H1 (cell line): ENCODE measurements at regions not wholly inside any gene's neighbourhood (a gene's known extent, or its start where the extent isn't known, plus 50 kb on each side); places are given as distances from the start of the nearest gene placed in this dataset.

Source experiments
- CTCF ChIA-PET: fragments of 300-600 bp; sonication (Branson Sonifier 250); formaldehyde crosslinking; loops from one replicate; lab custom pipeline; 2021; ENCODE audit not compliant: partially characterized antibody; lab: Charles Lee
- POLR2A ChIA-PET: fragments of 300-600 bp; sonication (Branson Sonifier 250); formaldehyde crosslinking; loops from one replicate; lab custom pipeline; 2021; ENCODE audit warnings: inconsistent platforms; ENCODE audit not compliant: partially characterized antibody; lab: Charles Lee
- DNase-seq, 2 experiments: peaks; one replicate each; pipeline versions ENCODE4 v3.0.0 to v3.0.0-alpha.2; 2010 to 2022; ENCODE audit warnings: low spot score in 2 of 2, low read depth in 1 of 2, mixed read lengths in 1 of 2
- FAIRE-seq: peaks from 2 replicates; lab custom pipeline; 2011; peaks lifted over from hg19 to GRCh38; lab: Jason Lieb, UNC
- H2AFZ ChIP-seq: 2 replicates; pipeline ENCODE4 v1.8.1; 2012; ENCODE audit warnings: low read length, inconsistent platforms
- H2AK5ac ChIP-seq: 2 replicates; pipeline ENCODE4 v1.6.1; 2013; ENCODE audit warnings: low read depth, low read length
- H2BK120ac ChIP-seq: replicated peaks from 2 replicates; pipeline ENCODE3; 2013; ENCODE audit warnings: low read depth, low read length, inconsistent platforms
- H2BK12ac ChIP-seq: 2 replicates; pipeline ENCODE4 v1.6.1; 2013; ENCODE audit warnings: low read depth, low read length
- H2BK15ac ChIP-seq: 2 replicates; pipeline ENCODE4 v1.6.1; 2013; ENCODE audit warnings: low read length
- H2BK20ac ChIP-seq: 2 replicates; pipeline ENCODE4 v1.6.1; 2013; ENCODE audit warnings: low read length
- H2BK5ac ChIP-seq: 2 replicates; pipeline ENCODE4 v1.6.1; 2013; ENCODE audit warnings: low read depth, low read length
- H3K14ac ChIP-seq: 2 replicates; pipeline ENCODE4 v1.6.1; 2013; ENCODE audit warnings: inconsistent platforms; ENCODE audit not compliant: insufficient read length
- H3K18ac ChIP-seq: 2 replicates; pipeline ENCODE4 v1.6.1; 2013; ENCODE audit warnings: low read length; ENCODE audit errors: extremely low read depth
- H3K23ac ChIP-seq: 2 replicates; pipeline ENCODE4 v1.6.1; 2013; ENCODE audit warnings: inconsistent platforms; ENCODE audit not compliant: insufficient read length
- H3K23me2 ChIP-seq: 2 replicates; pipeline ENCODE4 v1.6.1; 2013; ENCODE audit warnings: low read depth, low read length
- H3K27ac ChIP-seq: 2 replicates; pipeline ENCODE4 v1.6.1; 2011; ENCODE audit warnings: low read depth, low read length, inconsistent platforms
- H3K27me3 ChIP-seq, 4 experiments: replicated peaks in 1 of 4; 1 replicate in 1 of 4; 2 replicates in 3 of 4; pipeline versions ENCODE4 v1.6.1 to v1.8.1; 2011 to 2013; ENCODE audit warnings: low read length in 3 of 4, mild to moderate bottlenecking in 3 of 4, inconsistent platforms in 2 of 4, mixed read lengths in 2 of 4, moderate library complexity in 1 of 4; ENCODE audit not compliant: control insufficient read depth in 3 of 4, insufficient read depth in 3 of 4; ENCODE audit errors: extremely low read depth in 1 of 4
- H3K36me3 ChIP-seq, 4 experiments: 2 replicates each; pipeline versions ENCODE4 v1.6.1 to v1.8.1; 2011 to 2013; ENCODE audit warnings: mild to moderate bottlenecking in 4 of 4, low read length in 3 of 4, moderate library complexity in 2 of 4, control low read depth in 1 of 4, inconsistent platforms in 1 of 4; ENCODE audit not compliant: insufficient read depth in 4 of 4, control insufficient read depth in 2 of 4
- H3K4ac ChIP-seq: replicated peaks from 2 replicates; pipeline ENCODE3; 2013; ENCODE audit warnings: low read length, low read depth, mixed read lengths, inconsistent platforms; ENCODE audit not compliant: insufficient read length
- H3K4me1 ChIP-seq, 4 experiments: replicated peaks in 1 of 4; 1 replicate in 1 of 4; 2 replicates in 3 of 4; pipeline versions ENCODE4 v1.6.1 to v1.8.1; 2011 to 2013; ENCODE audit warnings: low read length in 3 of 4, inconsistent platforms in 2 of 4, mixed read lengths in 1 of 4; ENCODE audit not compliant: insufficient read depth in 4 of 4, control insufficient read depth in 3 of 4
- H3K4me2 ChIP-seq, 2 experiments: 2 replicates each; pipeline versions ENCODE4 v1.6.1 to v1.8.1; 2011 to 2013; ENCODE audit warnings: low read depth in 2 of 2, low read length in 2 of 2, control low read depth in 1 of 2, inconsistent platforms in 1 of 2, mild to moderate bottlenecking in 1 of 2; ENCODE audit not compliant: insufficient read depth in 1 of 2
- H3K4me3 ChIP-seq, 4 experiments: fragments of 200-600, 300-600 bp in 1 of 4; sonication (generic), shearing (Covaris generic), sonication (Bioruptor Twin) in 1 of 4; 2 replicates each; pipeline versions ENCODE4 v1.5.1 to v1.8.1; 2011 to 2016; ENCODE audit warnings: low read length in 4 of 4, low read depth in 3 of 4, control low read depth in 2 of 4, inconsistent platforms in 2 of 4, mild to moderate bottlenecking in 2 of 4, mixed read lengths in 1 of 4, moderate library complexity in 1 of 4; ENCODE audit not compliant: insufficient read depth in 2 of 4; ENCODE audit errors: extremely low read depth in 1 of 4
- H3K56ac ChIP-seq: replicated peaks from 2 replicates; pipeline ENCODE3; 2013; ENCODE audit warnings: low read depth, mild to moderate bottlenecking, mixed read lengths, low read length, inconsistent platforms; ENCODE audit not compliant: insufficient read length
- H3K79me1 ChIP-seq: 2 replicates; pipeline ENCODE4 v1.6.1; 2013; ENCODE audit warnings: low read depth, low read length, control low read depth
- H3K79me2 ChIP-seq, 2 experiments: 2 replicates each; pipeline versions ENCODE4 v1.6.1 to v1.8.1; 2012 to 2013; ENCODE audit warnings: low read length in 2 of 2, mild to moderate bottlenecking in 2 of 2, inconsistent platforms in 1 of 2; ENCODE audit not compliant: insufficient read depth in 2 of 2, control insufficient read depth in 1 of 2
- H3K9ac ChIP-seq, 4 experiments: replicated peaks in 1 of 4; 1 replicate in 1 of 4; 2 replicates in 3 of 4; pipeline versions ENCODE4 v1.6.1 to v1.8.1; 2011 to 2013; ENCODE audit warnings: low read depth in 3 of 4, low read length in 3 of 4, control low read depth in 2 of 4, mild to moderate bottlenecking in 2 of 4, moderate library complexity in 2 of 4, inconsistent platforms in 1 of 4; ENCODE audit errors: extremely low read depth in 1 of 4
- H3K9me3 ChIP-seq, 2 experiments: 2 replicates each; pipeline versions ENCODE4 v1.6.1 to v1.8.1; 2012 to 2013; ENCODE audit warnings: mild to moderate bottlenecking in 2 of 2, moderate library complexity in 2 of 2, control low read depth in 1 of 2, inconsistent platforms in 1 of 2, low read depth in 1 of 2, low read length in 1 of 2, mixed read lengths in 1 of 2; ENCODE audit not compliant: insufficient read depth in 2 of 2
- H4K20me1 ChIP-seq, 2 experiments: replicated peaks in 1 of 2; 2 replicates each; pipeline versions ENCODE3 to v1.8.1; 2011 to 2013; ENCODE audit warnings: inconsistent platforms in 2 of 2, low read length in 2 of 2, mild to moderate bottlenecking in 1 of 2; ENCODE audit not compliant: insufficient read depth in 2 of 2, control insufficient read depth in 1 of 2
- H4K5ac ChIP-seq: 2 replicates; pipeline ENCODE4 v1.6.1; 2013; ENCODE audit warnings: low read length, low read depth, mixed read lengths, inconsistent platforms; ENCODE audit not compliant: insufficient read length
- H4K8ac ChIP-seq: 2 replicates; pipeline ENCODE4 v1.8.0; 2013; ENCODE audit warnings: mild to moderate bottlenecking, moderate library complexity, low read length, inconsistent platforms; ENCODE audit not compliant: insufficient read depth; ENCODE audit errors: extremely low read depth
- H4K91ac ChIP-seq: replicated peaks from 2 replicates; pipeline ENCODE3; 2013; ENCODE audit warnings: low read length, mixed read lengths, inconsistent platforms; ENCODE audit not compliant: insufficient read length
- CEBPB ChIP-seq: IDR thresholded peaks from 2 replicates; pipeline ENCODE4 v1.6.1; 2012; ENCODE audit warnings: low read depth, low read length
- CHD1 ChIP-seq: IDR thresholded peaks from 2 replicates; pipeline ENCODE4 v1.6.1; 2012; ENCODE audit warnings: low read depth, low read length, improper control_type of control experiment
- CTBP2 ChIP-seq: IDR thresholded peaks from 2 replicates; pipeline ENCODE4 v1.7.0; 2011; ENCODE audit warnings: borderline replicate concordance, mild to moderate bottlenecking, moderate library complexity, mixed read lengths, low read length; ENCODE audit not compliant: insufficient read depth, insufficient read length
- GTF2F1 ChIP-seq: IDR thresholded peaks from 2 replicates; pipeline ENCODE4 v1.6.1; 2012; ENCODE audit warnings: low read depth, low read length, improper control_type of control experiment, borderline replicate concordance
- HDAC2 ChIP-seq, 2 experiments: fragments of 300-600 bp in 1 of 2; sonication (generic) in 1 of 2; IDR thresholded peaks; 2 replicates each; pipeline ENCODE4 v1.6.1; 2011 to 2012; ENCODE audit warnings: low read depth in 2 of 2, low read length in 2 of 2, mild to moderate bottlenecking in 2 of 2, moderate library complexity in 2 of 2, borderline replicate concordance in 1 of 2, inconsistent platforms in 1 of 2
- POLR2A ChIP-seq, 2 experiments: IDR thresholded peaks; 1 replicate in 1 of 2; 2 replicates in 1 of 2; pipeline ENCODE4 v1.6.1; 2011; ENCODE audit warnings: low read depth in 2 of 2, low read length in 2 of 2, mild to moderate bottlenecking in 2 of 2; ENCODE audit errors: control extremely low read depth in 1 of 2
- RAD21 ChIP-seq, 2 experiments: IDR thresholded peaks in 1 of 2; conservative IDR thresholded peaks in 1 of 2; 2 replicates each; pipeline ENCODE4 v1.6.1; 2011; ENCODE audit warnings: low read depth in 2 of 2, low read length in 2 of 2, improper control_type of control experiment in 1 of 2, inconsistent platforms in 1 of 2, mild to moderate bottlenecking in 1 of 2, moderate library complexity in 1 of 2
- RBBP5 ChIP-seq: IDR thresholded peaks from 2 replicates; pipeline ENCODE4 v1.7.1; 2012; ENCODE audit warnings: low read depth, mild to moderate bottlenecking, inconsistent platforms, low read length, moderate library complexity, borderline replicate concordance
- RFX5 ChIP-seq: IDR thresholded peaks from 2 replicates; pipeline ENCODE4 v1.6.1; 2011; ENCODE audit warnings: low read depth, low read length, improper control_type of control experiment, borderline replicate concordance
- RXRA ChIP-seq: IDR thresholded peaks from 2 replicates; pipeline ENCODE4 v1.6.1; 2011; ENCODE audit warnings: low read depth, mild to moderate bottlenecking, low read length, moderate library complexity; ENCODE audit not compliant: insufficient read depth
- SIRT6 ChIP-seq: IDR thresholded peaks from one replicate; pipeline ENCODE4 v1.7.1; 2012; ENCODE audit warnings: low read length, inconsistent platforms
- TAF1 ChIP-seq: IDR thresholded peaks from 2 replicates; pipeline ENCODE4 v1.6.1; 2011; ENCODE audit warnings: mild to moderate bottlenecking, low read depth, low read length
- WGBS, 2 experiments: shearing (Covaris generic) in 1 of 2; methylation state at CpG; one replicate each; pipeline versions ENCODE4 v1.1.6 to v1.1.7; 2013 to 2015; ENCODE audit warnings: low lambda C conversion rate in 2 of 2, mixed read lengths in 2 of 2, inconsistent platforms in 1 of 2, low coverage in 1 of 2, missing lambda C conversion rate in 1 of 2; ENCODE audit not compliant: insufficient replicate concordance in 2 of 2, insufficient coverage in 1 of 2, insufficient read length in 1 of 2; ENCODE audit errors: extremely low coverage in 1 of 2, missing lambda C conversion rate in 1 of 2; 5-methylcytosine and 5-hydroxymethylcytosine counted together
- TF ChIP-seq, protein P1 (sequence below): IDR thresholded peaks from 2 replicates; pipeline ENCODE4 v1.6.1; 2011; ENCODE audit warnings: low read length, improper control_type of control experiment

- no peak overlapping the region for H2AK5ac ChIP-seq
- H3K18ac ChIP-seq = no peak overlapping the region
- H3K79me1 ChIP-seq = 0 out of 2 replicates have a peak, but pooled peaks cover 1% of the 10 kb centered on the region
- H3K23ac ChIP-seq = no peak overlapping the region
- no peak overlapping the region for H2BK15ac ChIP-seq
- WGBS, 2 experiments = 96% methylated on average over 7 of the region's 7 CpGs; no CpG with 5 or more reads in 1 of the 2 experiments
- no peak overlapping the region for H3K4ac ChIP-seq
- POLR2A ChIA-PET = no interaction called here
- no peak for FAIRE-seq
- peaks cover 2% of the 10 kb centered on the region for H3K23me2 ChIP-seq
- H3K4me3 ChIP-seq = no peak overlapping the region
- H2BK12ac ChIP-seq = no peak overlapping the region
- no peak overlapping the region for H3K56ac ChIP-seq
- H3K4me2 ChIP-seq = no peak overlapping the region
- no peaks in the 10 kb centered on the region for H3K4me1 ChIP-seq
- H4K8ac ChIP-seq = no peak overlapping the region
- CTCF ChIA-PET = no interaction called here
- H2BK5ac ChIP-seq = no peak overlapping the region
- H3K36me3 ChIP-seq = no peaks in the 10 kb centered on the region
- no peak overlapping the region for H4K5ac ChIP-seq
- H3K9ac ChIP-seq = no peak overlapping the region
- H2BK20ac ChIP-seq = no peak overlapping the region
- DNase-seq = no peak
- no peaks in the 10 kb centered on the region for H4K20me1 ChIP-seq
- no peak overlapping the region for H2BK120ac ChIP-seq
- no peak for TF ChIP-seq GTF2F1
- TF ChIP-seq POLR2A (IDR thresholded peaks at IDR 0.05; ENCODE audit: control extremely low read depth in 1 of 2, low read depth in 2 of 2, low read length in 2 of 2) = no peak
- no peak for TF ChIP-seq CEBPB
- TF ChIP-seq RAD21 (IDR thresholded peaks at IDR 0.05 in 1 of 2, conservative IDR thresholded peaks at IDR 0.05 in 1 of 2; ENCODE audit: low read depth in 2 of 2, low read length in 2 of 2) = no peak
- TF ChIP-seq CHD1 = no peak
- TF ChIP-seq RFX5 = no peak
- TF ChIP-seq RXRA = no peak
- no peak for TF ChIP-seq RBBP5
- no peak for TF ChIP-seq CTBP2
- TF ChIP-seq, protein P1, sequence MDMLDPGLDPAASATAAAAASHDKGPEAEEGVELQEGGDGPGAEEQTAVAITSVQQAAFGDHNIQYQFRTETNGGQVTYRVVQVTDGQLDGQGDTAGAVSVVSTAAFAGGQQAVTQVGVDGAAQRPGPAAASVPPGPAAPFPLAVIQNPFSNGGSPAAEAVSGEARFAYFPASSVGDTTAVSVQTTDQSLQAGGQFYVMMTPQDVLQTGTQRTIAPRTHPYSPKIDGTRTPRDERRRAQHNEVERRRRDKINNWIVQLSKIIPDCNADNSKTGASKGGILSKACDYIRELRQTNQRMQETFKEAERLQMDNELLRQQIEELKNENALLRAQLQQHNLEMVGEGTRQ = no peak
- no peak for TF ChIP-seq SIRT6
- no peak for TF ChIP-seq TAF1
- TF ChIP-seq HDAC2 (IDR thresholded peaks at IDR 0.05; ENCODE audit: borderline replicate concordance in 1 of 2, low read depth in 2 of 2, low read length in 2 of 2) = no peak
- no peaks in the 10 kb centered on the region for H3K27me3 ChIP-seq
- H3K9me3 ChIP-seq = no peaks in the 10 kb centered on the region
- no peak overlapping the region for H3K14ac ChIP-seq
- H3K27ac ChIP-seq = no peak overlapping the region
- H4K91ac ChIP-seq = no peak overlapping the region
- no peak overlapping the region for H2AFZ ChIP-seq
- no peaks in the 10 kb centered on the region for H3K79me2 ChIP-seq
Measured at GRCh38 chr14:97046967-97047366, 249.8 kb downstream of the VRK1 start.
